ENCODE measurements at regions not wholly inside any gene's neighbourhood (a gene's known extent, or its start where the extent isn't known, plus 50 kb on each side); places are given as distances from the start of the nearest gene placed in this dataset.
A peak's percentile ranks its signal among the peaks of the same experiment; 100 is the strongest.

- no CpG with 5 or more reads among the region's 5 CpGs for whole genome bisulfite sequencing (ENCODE audit: insufficient coverage)
- no peaks in the 10 kb centered on the region for H3K36me3 ChIP-seq (ENCODE audit: control insufficient read depth, insufficient read depth, low read length)
- no peak overlapping the region for H3K4me3 ChIP-seq (ENCODE audit: low read length)
- no peaks in the 10 kb centered on the region for H3K4me1 ChIP-seq (ENCODE audit: control insufficient read depth, insufficient read depth, low read length)
- DNase-seq = no peak
- no peak overlapping the region for H3K27ac ChIP-seq (ENCODE audit: low read length)
- H3K9me3 ChIP-seq (replicated peaks; ENCODE audit: control insufficient read depth, low read depth, low read length) = no peaks in the 10 kb centered on the region
- no peaks in the 10 kb centered on the region for H3K27me3 ChIP-seq (ENCODE audit: control insufficient read depth, insufficient read depth, low read length)
Measured at GRCh38 chr5:8134609-8135008, 265.7 kb downstream of the MTRR start.

GRCh38 chr5:8135742-8136141 is 266.8 kb downstream of the MTRR start:
- WGBS (ENCODE audit: insufficient coverage) = no CpG with 5 or more reads among the region's 4 CpGs
- Histone ChIP-seq H3K27ac (ENCODE audit: low read length) (no peak overlapping the region), H3K4me1 (ENCODE audit: control insufficient read depth, insufficient read depth, low read length) (no peaks in the 10 kb centered on the region), H3K4me3 (ENCODE audit: low read length) (no peak overlapping the region), H3K36me3 (ENCODE audit: control insufficient read depth, insufficient read depth, low read length) (no peaks in the 10 kb centered on the region), H3K27me3 (ENCODE audit: control insufficient read depth, insufficient read depth, low read length) (no peaks in the 10 kb centered on the region), H3K9me3 (replicated peaks; ENCODE audit: control insufficient read depth, low read depth, low read length) (no peaks in the 10 kb centered on the region)
- DNase-seq = peak; percentile 39

GRCh38 chr5:8136271-8136670 is 267.3 kb downstream of the MTRR start:
- Histone ChIP-seq H3K27me3 (ENCODE audit: control insufficient read depth, insufficient read depth, low read length) (no peaks in the 10 kb centered on the region), H3K4me3 (ENCODE audit: low read length) (no peak overlapping the region), H3K36me3 (ENCODE audit: control insufficient read depth, insufficient read depth, low read length) (no peaks in the 10 kb centered on the region), H3K4me1 (ENCODE audit: control insufficient read depth, insufficient read depth, low read length) (no peaks in the 10 kb centered on the region), H3K9me3 (replicated peaks; ENCODE audit: control insufficient read depth, low read depth, low read length) (no peaks in the 10 kb centered on the region), H3K27ac (ENCODE audit: low read length) (no peak overlapping the region)
- no peak for DNase-seq
- no CpG with 5 or more reads among the region's 3 CpGs for whole genome bisulfite sequencing (ENCODE audit: insufficient coverage)

GRCh38 chr5:8137941-8138550 is 269.1 kb downstream of the MTRR start:
- H3K27me3 ChIP-seq (ENCODE audit: control insufficient read depth, insufficient read depth, low read length) = no peaks in the 10 kb centered on the region
- H3K9me3 ChIP-seq (replicated peaks; ENCODE audit: control insufficient read depth, low read depth, low read length) = no peaks in the 10 kb centered on the region
- H3K4me3 ChIP-seq (ENCODE audit: low read length) = no peak overlapping the region
- no peak for DNase-seq
- no peaks in the 10 kb centered on the region for H3K4me1 ChIP-seq (ENCODE audit: control insufficient read depth, insufficient read depth, low read length)
- no peak overlapping the region for H3K27ac ChIP-seq (ENCODE audit: low read length)
- no CpG with 5 or more reads among the region's 2 CpGs for WGBS (ENCODE audit: insufficient coverage)
- H3K36me3 ChIP-seq (ENCODE audit: control insufficient read depth, insufficient read depth, low read length) = no peaks in the 10 kb centered on the region

GRCh38 chr5:8138884-8139283 is 269.9 kb downstream of the MTRR start:
- 100% methylated on average over 2 of the region's 5 CpGs for WGBS (ENCODE audit: insufficient coverage)
- H3K4me3 ChIP-seq (ENCODE audit: low read length) = no peak overlapping the region
- no peak for DNase-seq

GRCh38 chr5:8150791-8151190 is 281.8 kb downstream of the MTRR start:
- WGBS (ENCODE audit: insufficient coverage) = no CpG with 5 or more reads among the region's 1 CpG
- H3K4me1 ChIP-seq (ENCODE audit: control insufficient read depth, insufficient read depth, low read length) = no peaks in the 10 kb centered on the region
- no peak overlapping the region for H3K27ac ChIP-seq (ENCODE audit: low read length)
- no peak overlapping the region for H3K4me3 ChIP-seq (ENCODE audit: low read length)
- no peaks in the 10 kb centered on the region for H3K9me3 ChIP-seq (replicated peaks; ENCODE audit: control insufficient read depth, low read depth, low read length)
- no peaks in the 10 kb centered on the region for H3K36me3 ChIP-seq (ENCODE audit: control insufficient read depth, insufficient read depth, low read length)
- H3K27me3 ChIP-seq (ENCODE audit: control insufficient read depth, insufficient read depth, low read length) = no peaks in the 10 kb centered on the region
- DNase-seq = no peak

More at GRCh38 chr5:8138884-8139283, 269.9 kb downstream of the MTRR start:
- H3K36me3 ChIP-seq (ENCODE audit: control insufficient read depth, insufficient read depth, low read length) = no peaks in the 10 kb centered on the region
- no peaks in the 10 kb centered on the region for H3K27me3 ChIP-seq (ENCODE audit: control insufficient read depth, insufficient read depth, low read length)
- no peak overlapping the region for H3K27ac ChIP-seq (ENCODE audit: low read length)
- no peaks in the 10 kb centered on the region for H3K4me1 ChIP-seq (ENCODE audit: control insufficient read depth, insufficient read depth, low read length)
- no peaks in the 10 kb centered on the region for H3K9me3 ChIP-seq (replicated peaks; ENCODE audit: control insufficient read depth, low read depth, low read length)

GRCh38 chr5:8156706-8157105 is 287.8 kb downstream of the MTRR start:
- H3K4me3 ChIP-seq (ENCODE audit: low read length) = no peak overlapping the region
- peak; percentile 72 for DNase-seq
- no peaks in the 10 kb centered on the region for H3K4me1 ChIP-seq (ENCODE audit: control insufficient read depth, insufficient read depth, low read length)
- H3K9me3 ChIP-seq (replicated peaks; ENCODE audit: control insufficient read depth, low read depth, low read length) = no peaks in the 10 kb centered on the region
- WGBS (ENCODE audit: insufficient coverage) = no CpG with 5 or more reads among the region's 3 CpGs
- H3K27me3 ChIP-seq (ENCODE audit: control insufficient read depth, insufficient read depth, low read length) = no peaks in the 10 kb centered on the region
- no peaks in the 10 kb centered on the region for H3K36me3 ChIP-seq (ENCODE audit: control insufficient read depth, insufficient read depth, low read length)
- no peak overlapping the region for H3K27ac ChIP-seq (ENCODE audit: low read length)

GRCh38 chr5:8157320-8157822 is 288.4 kb downstream of the MTRR start:
- Histone ChIP-seq H3K27me3 (ENCODE audit: control insufficient read depth, insufficient read depth, low read length) (no peaks in the 10 kb centered on the region), H3K4me1 (ENCODE audit: control insufficient read depth, insufficient read depth, low read length) (no peaks in the 10 kb centered on the region), H3K27ac (ENCODE audit: low read length) (no peak overlapping the region), H3K9me3 (replicated peaks; ENCODE audit: control insufficient read depth, low read depth, low read length) (no peaks in the 10 kb centered on the region), H3K4me3 (ENCODE audit: low read length) (no peak overlapping the region), H3K36me3 (ENCODE audit: control insufficient read depth, insufficient read depth, low read length) (no peaks in the 10 kb centered on the region)
- no peak for DNase-seq
- 54% methylated on average over 3 of the region's 7 CpGs for WGBS (ENCODE audit: insufficient coverage)

- no peak for DNase-seq
- 30% methylated on average over 2 of the region's 5 CpGs for WGBS (ENCODE audit: insufficient coverage)
- Histone ChIP-seq H3K4me1 (ENCODE audit: control insufficient read depth, insufficient read depth, low read length) (no peaks in the 10 kb centered on the region), H3K27ac (ENCODE audit: low read length) (no peak overlapping the region), H3K4me3 (ENCODE audit: low read length) (no peak overlapping the region), H3K36me3 (ENCODE audit: control insufficient read depth, insufficient read depth, low read length) (no peaks in the 10 kb centered on the region), H3K9me3 (replicated peaks; ENCODE audit: control insufficient read depth, low read depth, low read length) (no peaks in the 10 kb centered on the region), H3K27me3 (ENCODE audit: control insufficient read depth, insufficient read depth, low read length) (no peaks in the 10 kb centered on the region)
Measured at GRCh38 chr5:8176101-8176693, 307.2 kb downstream of the MTRR start.

- Histone ChIP-seq H3K4me1 (ENCODE audit: control insufficient read depth, insufficient read depth, low read length) (no peaks in the 10 kb centered on the region), H3K36me3 (ENCODE audit: control insufficient read depth, insufficient read depth, low read length) (no peaks in the 10 kb centered on the region), H3K27me3 (ENCODE audit: control insufficient read depth, insufficient read depth, low read length) (no peaks in the 10 kb centered on the region), H3K9me3 (replicated peaks; ENCODE audit: control insufficient read depth, low read depth, low read length) (no peaks in the 10 kb centered on the region), H3K27ac (ENCODE audit: low read length) (no peak overlapping the region), H3K4me3 (ENCODE audit: low read length) (no peak overlapping the region)
- no CpG with 5 or more reads among the region's 5 CpGs for WGBS (ENCODE audit: insufficient coverage)
- DNase-seq = no peak
Measured at GRCh38 chr5:8184455-8185063, 315.6 kb downstream of the MTRR start.

Measured in muscle of leg (tissue), 3 donors.